MM.1S (cell line): ENCODE measurements at regions not wholly inside any gene's neighbourhood (a gene's known extent, or its start where the extent isn't known, plus 50 kb on each side); places are given as distances from the start of the nearest gene placed in this dataset.

Experiments
- CTCF ChIP-seq: fragments of 300-600 bp; sonication (generic); IDR thresholded peaks from 2 replicates; pipeline ENCODE4 v1.5.1; 2016; ENCODE audit warnings: antibody characterized with exemption, low read length, mixed read lengths
- EZH2 ChIP-seq: fragments of 300-600 bp; sonication (generic); optimal IDR thresholded peaks from 2 replicates; pipeline ENCODE3; 2017; ENCODE audit warnings: low read depth, mild to moderate bottlenecking, antibody characterized with exemption, low read length, mixed read lengths
- EZH2phosphoT487 ChIP-seq: fragments of 300-600 bp; sonication (generic); IDR thresholded peaks from 2 replicates; pipeline ENCODE4 v1.6.1; 2018; ENCODE audit warnings: antibody characterized with exemption, low read length

GRCh38 chr4:36716874-36717273 lies 435.5 kb downstream of the DTHD1 start:
- TF ChIP-seq CTCF (no peak), EZH2 (no peak), EZH2phosphoT487 (no peak)
